Stomach (tissue), 4 donors: ENCODE measurements at regions not wholly inside any gene's neighbourhood (a gene's known extent, or its start where the extent isn't known, plus 50 kb on each side); places are given as distances from the start of the nearest gene placed in this dataset.

ENCODE experiments used
- CTCF ChIP-seq, 7 experiments: fragments of 450-650 bp in 4 of 7; fragments of 200-600 bp in 3 of 7; sonication (generic) in 3 of 7; IDR thresholded peaks; one replicate each; pipeline ENCODE4 v1.5.1; 2016 to 2019; ENCODE audit warnings: antibody characterized with exemption in 7 of 7, control low read depth in 2 of 7, mild to moderate bottlenecking in 1 of 7
- EP300 ChIP-seq: sonication (generic); formaldehyde crosslinking; IDR thresholded peaks from one replicate; pipeline ENCODE4 v1.6.1; 2017; ENCODE audit warnings: antibody characterized with exemption
- POLR2AphosphoS5 ChIP-seq, 3 donors: sonication (generic); formaldehyde crosslinking; IDR thresholded peaks; one replicate each; pipeline ENCODE4 v1.6.1; 2016; ENCODE audit warnings: antibody characterized with exemption in 3 of 3

- TF ChIP-seq POLR2AphosphoS5 (IDR thresholded peaks at IDR 0.05) (no peak), EP300 (no peak), CTCF (IDR thresholded peaks at IDR 0.05) (no peak)
These were observed 454.4 kb upstream of the RASGRP1 start for GRCh38 chr15:39018966-39019365.
